Gastrocnemius medialis (tissue), 4 donors: ENCODE measurements at regions not wholly inside any gene's neighbourhood (a gene's known extent, or its start where the extent isn't known, plus 50 kb on each side); places are given as distances from the start of the nearest gene placed in this dataset.

Source experiments
- POLR2A ChIP-seq, 2 donors: fragments of 450-650 bp; IDR thresholded peaks; one replicate each; pipeline ENCODE4 v1.6.1; 2017; ENCODE audit warnings: antibody characterized with exemption in 2 of 2, mild to moderate bottlenecking in 2 of 2, moderate library complexity in 2 of 2
- TF ChIP-seq, protein P1 (sequence below), 5 experiments: fragments of 450-650 bp in 3 of 5; fragments of 200-600 bp in 2 of 5; sonication (generic) in 2 of 5; IDR thresholded peaks in 4 of 5; conservative IDR thresholded peaks in 1 of 5; 1 replicate in 4 of 5; 2 replicates in 1 of 5; pipeline ENCODE4 v1.5.1; 2016 to 2019; ENCODE audit warnings: antibody characterized with exemption in 5 of 5, mild to moderate bottlenecking in 3 of 5, moderate library complexity in 3 of 5

DNA sequence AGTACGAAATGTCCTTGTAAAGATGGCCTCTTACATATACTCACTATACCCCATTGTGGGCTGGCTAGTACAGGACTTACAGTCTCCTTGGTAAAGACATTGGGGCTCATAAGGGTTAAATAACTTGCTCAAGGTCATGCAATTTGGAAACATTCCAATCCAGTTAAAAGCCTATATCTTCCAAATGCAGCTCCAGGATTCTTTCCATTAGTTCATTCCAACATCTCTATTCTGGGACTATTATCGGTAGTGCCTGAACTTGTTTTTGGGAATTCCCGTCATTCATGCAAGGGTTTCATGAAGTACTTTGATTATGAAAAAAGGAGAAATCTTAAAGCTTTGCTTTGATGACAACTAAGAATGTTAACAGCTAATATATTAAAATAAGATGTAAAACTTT lies 99.2 kb upstream of the SLC8A1 start:
- TF ChIP-seq, protein P1, sequence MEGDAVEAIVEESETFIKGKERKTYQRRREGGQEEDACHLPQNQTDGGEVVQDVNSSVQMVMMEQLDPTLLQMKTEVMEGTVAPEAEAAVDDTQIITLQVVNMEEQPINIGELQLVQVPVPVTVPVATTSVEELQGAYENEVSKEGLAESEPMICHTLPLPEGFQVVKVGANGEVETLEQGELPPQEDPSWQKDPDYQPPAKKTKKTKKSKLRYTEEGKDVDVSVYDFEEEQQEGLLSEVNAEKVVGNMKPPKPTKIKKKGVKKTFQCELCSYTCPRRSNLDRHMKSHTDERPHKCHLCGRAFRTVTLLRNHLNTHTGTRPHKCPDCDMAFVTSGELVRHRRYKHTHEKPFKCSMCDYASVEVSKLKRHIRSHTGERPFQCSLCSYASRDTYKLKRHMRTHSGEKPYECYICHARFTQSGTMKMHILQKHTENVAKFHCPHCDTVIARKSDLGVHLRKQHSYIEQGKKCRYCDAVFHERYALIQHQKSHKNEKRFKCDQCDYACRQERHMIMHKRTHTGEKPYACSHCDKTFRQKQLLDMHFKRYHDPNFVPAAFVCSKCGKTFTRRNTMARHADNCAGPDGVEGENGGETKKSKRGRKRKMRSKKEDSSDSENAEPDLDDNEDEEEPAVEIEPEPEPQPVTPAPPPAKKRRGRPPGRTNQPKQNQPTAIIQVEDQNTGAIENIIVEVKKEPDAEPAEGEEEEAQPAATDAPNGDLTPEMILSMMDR (IDR thresholded peaks at IDR 0.05 in 4 of 5, conservative IDR thresholded peaks at IDR 0.05 in 1 of 5) = no peak
- no peak for TF ChIP-seq POLR2A (IDR thresholded peaks at IDR 0.05)
